Peyer's patch (tissue), 4 donors: ENCODE measurements at regions not wholly inside any gene's neighbourhood (a gene's known extent, or its start where the extent isn't known, plus 50 kb on each side); places are given as distances from the start of the nearest gene placed in this dataset.

Source experiments
- DNase-seq, 3 donors: peaks; one replicate each; pipeline ENCODE4 v3.0.0-alpha.2; 2017 to 2019
- H3K27ac ChIP-seq, 4 donors: fragments of 200-600 bp; sonication (generic); one replicate each; pipeline ENCODE4 v1.5.1; 2016 to 2019
- H3K27me3 ChIP-seq, 2 donors: fragments of 200-600 bp; sonication (generic); one replicate each; pipeline ENCODE4 v1.5.1; 2019
- H3K36me3 ChIP-seq, 3 donors: fragments of 200-600 bp; sonication (generic); one replicate each; pipeline ENCODE4 v1.5.1; 2016 to 2019
- H3K4me1 ChIP-seq, 4 donors: fragments of 200-600 bp; sonication (generic); one replicate each; pipeline ENCODE4 v1.5.1; 2016 to 2019
- H3K4me3 ChIP-seq, 4 donors: fragments of 200-600 bp; sonication (generic); 1 replicate in 3 of 4; 2 replicates in 1 of 4; pipeline ENCODE4 v1.5.1; 2016 to 2019; ENCODE audit warnings: mild to moderate bottlenecking in 1 of 4
- H3K9me3 ChIP-seq, 4 donors: fragments of 200-600 bp; sonication (generic); one replicate each; pipeline ENCODE4 v1.5.1; 2016 to 2019; ENCODE audit warnings: mild to moderate bottlenecking in 1 of 4
- CTCF ChIP-seq, 6 experiments: fragments of 450-650 bp in 4 of 6; fragments of 200-600 bp in 2 of 6; sonication (generic) in 1 of 6; IDR thresholded peaks; one replicate each; pipeline ENCODE4 v1.5.1; 2017 to 2019; ENCODE audit warnings: antibody characterized with exemption in 6 of 6, mild to moderate bottlenecking in 3 of 6, moderate library complexity in 1 of 6
- POLR2A ChIP-seq, 2 donors: fragments of 450-650 bp; IDR thresholded peaks; one replicate each; pipeline ENCODE4 v1.5.1; 2017; ENCODE audit warnings: antibody characterized with exemption in 2 of 2, mild to moderate bottlenecking in 2 of 2, moderate library complexity in 2 of 2

GRCh38 chrX:68988865-68989264 lies 160.0 kb downstream of the EFNB1 start:
- Histone ChIP-seq H3K4me1 (no peaks in the 10 kb centered on the region), H3K9me3 (no peaks in the 10 kb centered on the region), H3K27ac (no peak overlapping the region), H3K4me3 (no peak overlapping the region), H3K27me3 (no peaks in the 10 kb centered on the region), H3K36me3 (no peaks in the 10 kb centered on the region)
- no peak for DNase-seq
- TF ChIP-seq POLR2A (IDR thresholded peaks at IDR 0.05) = no peak

GRCh38 chrX:68985135-68985755 lies 156.4 kb downstream of the EFNB1 start:
- no peak overlapping the region for H3K4me3 ChIP-seq
- TF ChIP-seq POLR2A (IDR thresholded peaks at IDR 0.05) (no peak), CTCF (IDR thresholded peaks at IDR 0.05) (no peak)
- no peaks in the 10 kb centered on the region for H3K27me3 ChIP-seq
- no peaks in the 10 kb centered on the region for H3K4me1 ChIP-seq
- no peaks in the 10 kb centered on the region for H3K9me3 ChIP-seq
- no peaks in the 10 kb centered on the region for H3K36me3 ChIP-seq
- H3K27ac ChIP-seq = no peak overlapping the region
- DNase-seq = no peak

- Histone ChIP-seq H3K27me3 (no peaks in the 10 kb centered on the region), H3K4me3 (no peak overlapping the region), H3K36me3 (no peaks in the 10 kb centered on the region), H3K27ac (no peak overlapping the region), H3K4me1 (no peaks in the 10 kb centered on the region), H3K9me3 (no peaks in the 10 kb centered on the region)
- TF ChIP-seq CTCF (IDR thresholded peaks at IDR 0.05) (no peak), POLR2A (IDR thresholded peaks at IDR 0.05) (no peak)
- no peak for DNase-seq
These were observed 154.4 kb downstream of the EFNB1 start for GRCh38 chrX:68983004-68983857.

- H3K27me3 ChIP-seq = no peaks in the 10 kb centered on the region
- H3K4me1 ChIP-seq = no peaks in the 10 kb centered on the region
These were observed 153.7 kb downstream of the EFNB1 start for GRCh38 chrX:68982476-68982875.

GRCh38 chrX:68980906-68981616 lies 152.2 kb downstream of the EFNB1 start:
- Histone ChIP-seq H3K36me3 (no peaks in the 10 kb centered on the region), H3K9me3 (no peaks in the 10 kb centered on the region), H3K4me1 (no peaks in the 10 kb centered on the region), H3K4me3 (no peak overlapping the region), H3K27me3 (no peaks in the 10 kb centered on the region), H3K27ac (no peak overlapping the region)
- no peak for DNase-seq
- no peak for TF ChIP-seq CTCF (IDR thresholded peaks at IDR 0.05)
- no peak for TF ChIP-seq POLR2A (IDR thresholded peaks at IDR 0.05)

More at GRCh38 chrX:68982476-68982875, 153.7 kb downstream of the EFNB1 start:
- no peak overlapping the region for H3K27ac ChIP-seq
- H3K36me3 ChIP-seq = no peaks in the 10 kb centered on the region
- TF ChIP-seq POLR2A (IDR thresholded peaks at IDR 0.05) (no peak), CTCF (IDR thresholded peaks at IDR 0.05) (no peak)
- H3K9me3 ChIP-seq = no peaks in the 10 kb centered on the region
- no peak for DNase-seq
- H3K4me3 ChIP-seq = no peak overlapping the region

GRCh38 chrX:68978655-68979054 lies 149.8 kb downstream of the EFNB1 start:
- Histone ChIP-seq H3K9me3 (no peaks in the 10 kb centered on the region), H3K27me3 (no peaks in the 10 kb centered on the region), H3K36me3 (no peaks in the 10 kb centered on the region), H3K4me1 (no peaks in the 10 kb centered on the region), H3K27ac (no peak overlapping the region), H3K4me3 (no peak overlapping the region)
- no peak for DNase-seq
- TF ChIP-seq POLR2A (IDR thresholded peaks at IDR 0.05) (no peak), CTCF (IDR thresholded peaks at IDR 0.05) (no peak)
